ENCODE measurements at regions not wholly inside any gene's neighbourhood (a gene's known extent, or its start where the extent isn't known, plus 50 kb on each side); places are given as distances from the start of the nearest gene placed in this dataset.

DNA sequence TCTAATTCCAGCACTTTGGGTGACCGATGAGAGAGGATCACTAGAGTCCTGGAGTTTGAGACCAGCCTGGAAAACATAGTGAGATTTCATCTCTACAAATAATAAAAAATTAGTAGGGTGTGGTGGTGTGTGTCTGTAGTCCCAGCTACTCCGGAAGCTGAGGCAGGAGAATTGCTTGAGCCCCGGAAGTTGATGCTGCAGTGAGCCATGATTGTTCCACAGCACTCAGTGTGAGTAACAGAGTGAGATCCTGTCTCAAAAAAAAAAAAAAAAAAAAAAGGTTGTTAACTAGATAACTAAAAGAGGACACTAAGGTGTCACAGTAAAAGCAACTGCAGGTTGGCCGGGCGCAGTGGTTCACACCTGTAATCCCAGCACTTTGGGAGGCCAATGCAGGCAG, 121.3 kb upstream of the MAX start:
- TF ChIP-seq, protein P1, sequence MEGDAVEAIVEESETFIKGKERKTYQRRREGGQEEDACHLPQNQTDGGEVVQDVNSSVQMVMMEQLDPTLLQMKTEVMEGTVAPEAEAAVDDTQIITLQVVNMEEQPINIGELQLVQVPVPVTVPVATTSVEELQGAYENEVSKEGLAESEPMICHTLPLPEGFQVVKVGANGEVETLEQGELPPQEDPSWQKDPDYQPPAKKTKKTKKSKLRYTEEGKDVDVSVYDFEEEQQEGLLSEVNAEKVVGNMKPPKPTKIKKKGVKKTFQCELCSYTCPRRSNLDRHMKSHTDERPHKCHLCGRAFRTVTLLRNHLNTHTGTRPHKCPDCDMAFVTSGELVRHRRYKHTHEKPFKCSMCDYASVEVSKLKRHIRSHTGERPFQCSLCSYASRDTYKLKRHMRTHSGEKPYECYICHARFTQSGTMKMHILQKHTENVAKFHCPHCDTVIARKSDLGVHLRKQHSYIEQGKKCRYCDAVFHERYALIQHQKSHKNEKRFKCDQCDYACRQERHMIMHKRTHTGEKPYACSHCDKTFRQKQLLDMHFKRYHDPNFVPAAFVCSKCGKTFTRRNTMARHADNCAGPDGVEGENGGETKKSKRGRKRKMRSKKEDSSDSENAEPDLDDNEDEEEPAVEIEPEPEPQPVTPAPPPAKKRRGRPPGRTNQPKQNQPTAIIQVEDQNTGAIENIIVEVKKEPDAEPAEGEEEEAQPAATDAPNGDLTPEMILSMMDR (IDR thresholded peaks at IDR 0.05) = no peak
- no peak for TF ChIP-seq POLR2A (IDR thresholded peaks at IDR 0.05)
